Activated T-cell treated with anti-CD3 and anti-CD28 coated beads, Interleukin-2, amount 50 U/mL, for 4 hours (primary cell): ENCODE measurements at regions not wholly inside any gene's neighbourhood (a gene's known extent, or its start where the extent isn't known, plus 50 kb on each side); places are given as distances from the start of the nearest gene placed in this dataset.
"Not testable (repeated sequence)": the region's sequence is repeated elsewhere in the genome, so short reads cannot be mapped to it uniquely, and the experiment has no call there.

Source experiments
- ATAC-seq, 2 donors: fragments of 200-7000 bp; cut with Tn5 transposase; one replicate each; pipeline ENCODE4 v1.10.0; 2021
- DNase-seq: peaks from one replicate; pipeline ENCODE4 v3.0.0-alpha.2; 2020
- H3K27me3 Mint-ChIP-seq: one replicate; pipeline ENCODE4 v1.8.0; 2021; ENCODE audit warnings: low read depth, mixed read lengths
- H3K36me3 Mint-ChIP-seq: one replicate; pipeline ENCODE4 v1.8.0; 2022; ENCODE audit warnings: mixed read lengths; ENCODE audit not compliant: insufficient read depth
- H3K4me1 Mint-ChIP-seq: one replicate; pipeline ENCODE4 v1.8.0; 2021; ENCODE audit warnings: low read depth, mixed read lengths
- H3K4me3 Mint-ChIP-seq: one replicate; pipeline ENCODE4 v1.8.0; 2021; ENCODE audit warnings: mild to moderate bottlenecking, moderate library complexity, mixed read lengths
- H3K9me3 Mint-ChIP-seq: one replicate; pipeline ENCODE4 v1.8.0; 2021; ENCODE audit warnings: mixed read lengths

GRCh38 chr13:80717776-80718175 lies 376.9 kb upstream of the SPRY2 start:
- Mint-ChIP-seq H3K4me3 (no peak overlapping the region), H3K4me1 (no peaks in the 10 kb centered on the region), H3K36me3 (no peaks in the 10 kb centered on the region), H3K9me3 (peaks cover 4% of the 10 kb centered on the region), H3K27me3 (no peaks in the 10 kb centered on the region)
- DNase-seq = no peak
- ATAC-seq = no peak

GRCh38 chr13:80716610-80717081 lies 375.7 kb upstream of the SPRY2 start:
- Mint-ChIP-seq H3K4me1 (no peaks in the 10 kb centered on the region), H3K4me3 (no peak overlapping the region), H3K27me3 (no peaks in the 10 kb centered on the region), H3K9me3 (peaks cover 4% of the 10 kb centered on the region), H3K36me3 (no peaks in the 10 kb centered on the region)
- no peak for DNase-seq
- ATAC-seq = no peak

- no peaks in the 10 kb centered on the region for H3K36me3 Mint-ChIP-seq
- DNase-seq = no peak
- no peaks in the 10 kb centered on the region for H3K4me1 Mint-ChIP-seq
- H3K27me3 Mint-ChIP-seq = no peaks in the 10 kb centered on the region
- ATAC-seq = no peak
- H3K9me3 Mint-ChIP-seq = peaks cover 4% of the 10 kb centered on the region
- no peak overlapping the region for H3K4me3 Mint-ChIP-seq
Measured at GRCh38 chr13:80712026-80712425, 371.1 kb upstream of the SPRY2 start.

- DNase-seq (no peak), ATAC-seq (no peak)
- Mint-ChIP-seq H3K9me3 (peaks cover 6% of the 10 kb centered on the region), H3K27me3 (no peaks in the 10 kb centered on the region), H3K4me3 (no peak overlapping the region), H3K4me1 (no peaks in the 10 kb centered on the region), H3K36me3 (no peaks in the 10 kb centered on the region)
Measured at GRCh38 chr13:80708791-80709190, 367.9 kb upstream of the SPRY2 start.

GRCh38 chr13:80707000-80707983 lies 366.4 kb upstream of the SPRY2 start:
- peaks cover 7% of the 10 kb centered on the region for H3K9me3 Mint-ChIP-seq
- H3K4me1 Mint-ChIP-seq = no peaks in the 10 kb centered on the region
- H3K27me3 Mint-ChIP-seq = no peaks in the 10 kb centered on the region
- no peak for DNase-seq
- no peaks in the 10 kb centered on the region for H3K36me3 Mint-ChIP-seq
- H3K4me3 Mint-ChIP-seq = no peak overlapping the region
- no peak for ATAC-seq

GRCh38 chr13:80706164-80706471 lies 365.2 kb upstream of the SPRY2 start:
- DNase-seq = no peak
- Mint-ChIP-seq H3K27me3 (no peaks in the 10 kb centered on the region), H3K4me1 (no peaks in the 10 kb centered on the region), H3K9me3 (peaks cover 7% of the 10 kb centered on the region), H3K36me3 (no peaks in the 10 kb centered on the region), H3K4me3 (no peak overlapping the region)
- ATAC-seq = no peak

GRCh38 chr13:80705371-80706163 lies 364.6 kb upstream of the SPRY2 start:
- ATAC-seq (no peak), DNase-seq (no peak)
- H3K9me3 Mint-ChIP-seq = peaks cover 9% of the 10 kb centered on the region
- no peak overlapping the region for H3K4me3 Mint-ChIP-seq
- no peaks in the 10 kb centered on the region for H3K27me3 Mint-ChIP-seq
- no peaks in the 10 kb centered on the region for H3K36me3 Mint-ChIP-seq
- no peaks in the 10 kb centered on the region for H3K4me1 Mint-ChIP-seq

GRCh38 chr13:80704369-80704768 lies 363.4 kb upstream of the SPRY2 start:
- DNase-seq (no peak), ATAC-seq (no peak)
- H3K27me3 Mint-ChIP-seq = no peaks in the 10 kb centered on the region
- H3K9me3 Mint-ChIP-seq = peaks cover 12% of the 10 kb centered on the region
- H3K36me3 Mint-ChIP-seq = no peaks in the 10 kb centered on the region
- no peak overlapping the region for H3K4me3 Mint-ChIP-seq
- no peaks in the 10 kb centered on the region for H3K4me1 Mint-ChIP-seq

GRCh38 chr13:80695841-80696240 lies 354.9 kb upstream of the SPRY2 start:
- H3K36me3 Mint-ChIP-seq = no peaks in the 10 kb centered on the region
- no peaks in the 10 kb centered on the region for H3K27me3 Mint-ChIP-seq
- ATAC-seq (no peak), DNase-seq (no peak)
- H3K4me1 Mint-ChIP-seq = no peaks in the 10 kb centered on the region
- peaks cover 25% of the 10 kb centered on the region for H3K9me3 Mint-ChIP-seq
- no peak overlapping the region for H3K4me3 Mint-ChIP-seq

GRCh38 chr13:80691814-80692213 lies 350.9 kb upstream of the SPRY2 start:
- not testable (repeated sequence) for DNase-seq, H3K36me3 Mint-ChIP-seq, H3K4me1 Mint-ChIP-seq, H3K4me3 Mint-ChIP-seq, H3K27me3 Mint-ChIP-seq, ATAC-seq
- peaks cover 29% of the 10 kb centered on the region for H3K9me3 Mint-ChIP-seq

GRCh38 chr13:80690208-80690607 lies 349.3 kb upstream of the SPRY2 start:
- H3K4me3 Mint-ChIP-seq = no peak overlapping the region
- H3K27me3 Mint-ChIP-seq = no peaks in the 10 kb centered on the region
- no peaks in the 10 kb centered on the region for H3K36me3 Mint-ChIP-seq
- DNase-seq (no peak), ATAC-seq (no peak)
- no peaks in the 10 kb centered on the region for H3K4me1 Mint-ChIP-seq
- H3K9me3 Mint-ChIP-seq = peaks cover 29% of the 10 kb centered on the region

GRCh38 chr13:80688593-80688992 lies 347.7 kb upstream of the SPRY2 start:
- Mint-ChIP-seq H3K4me3 (no peak overlapping the region), H3K9me3 (peaks cover 33% of the 10 kb centered on the region), H3K27me3 (peaks cover under 1% of the 10 kb centered on the region), H3K36me3 (no peaks in the 10 kb centered on the region), H3K4me1 (no peaks in the 10 kb centered on the region)
- ATAC-seq (no peak), DNase-seq (no peak)

- no peak for DNase-seq
- Mint-ChIP-seq H3K9me3 (peaks cover 18% of the 10 kb centered on the region), H3K4me1 (no peaks in the 10 kb centered on the region), H3K4me3 (no peak overlapping the region), H3K36me3 (no peaks in the 10 kb centered on the region), H3K27me3 (peaks cover 1% of the 10 kb centered on the region)
- no peak for ATAC-seq
Measured at GRCh38 chr13:80685942-80686341, 345.0 kb upstream of the SPRY2 start.

- DNase-seq = no peak
- no peak for ATAC-seq
- no peak overlapping the region for H3K4me3 Mint-ChIP-seq
- H3K4me1 Mint-ChIP-seq = no peaks in the 10 kb centered on the region
- H3K9me3 Mint-ChIP-seq = peaks cover 11% of the 10 kb centered on the region
- no peaks in the 10 kb centered on the region for H3K36me3 Mint-ChIP-seq
- peaks cover 1% of the 10 kb centered on the region for H3K27me3 Mint-ChIP-seq
Measured at GRCh38 chr13:80684217-80684991, 343.5 kb upstream of the SPRY2 start.
